ENCODE measurements at regions not wholly inside any gene's neighbourhood (a gene's known extent, or its start where the extent isn't known, plus 50 kb on each side); places are given as distances from the start of the nearest gene placed in this dataset.

DNA sequence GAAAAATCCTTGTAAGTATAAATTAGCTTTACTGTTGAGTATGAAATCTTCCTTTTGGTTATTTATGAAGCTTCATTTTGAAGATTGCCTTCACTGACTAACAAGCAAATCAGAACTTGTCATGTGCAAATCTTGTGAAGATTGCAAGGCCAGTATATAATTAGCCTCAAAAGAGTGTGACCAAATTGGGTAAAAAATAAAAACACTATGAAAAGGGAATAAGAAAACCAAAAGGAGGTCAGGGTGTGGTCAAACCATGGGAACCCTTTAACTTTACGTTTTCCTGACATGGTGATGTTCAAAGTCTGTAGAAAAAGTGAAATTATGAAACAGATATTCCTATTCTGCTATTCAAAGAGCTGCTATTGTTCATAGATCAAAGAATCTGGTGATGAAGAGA, 230.3 kb downstream of the BCAT1 start:
- TF ChIP-seq, protein P1, sequence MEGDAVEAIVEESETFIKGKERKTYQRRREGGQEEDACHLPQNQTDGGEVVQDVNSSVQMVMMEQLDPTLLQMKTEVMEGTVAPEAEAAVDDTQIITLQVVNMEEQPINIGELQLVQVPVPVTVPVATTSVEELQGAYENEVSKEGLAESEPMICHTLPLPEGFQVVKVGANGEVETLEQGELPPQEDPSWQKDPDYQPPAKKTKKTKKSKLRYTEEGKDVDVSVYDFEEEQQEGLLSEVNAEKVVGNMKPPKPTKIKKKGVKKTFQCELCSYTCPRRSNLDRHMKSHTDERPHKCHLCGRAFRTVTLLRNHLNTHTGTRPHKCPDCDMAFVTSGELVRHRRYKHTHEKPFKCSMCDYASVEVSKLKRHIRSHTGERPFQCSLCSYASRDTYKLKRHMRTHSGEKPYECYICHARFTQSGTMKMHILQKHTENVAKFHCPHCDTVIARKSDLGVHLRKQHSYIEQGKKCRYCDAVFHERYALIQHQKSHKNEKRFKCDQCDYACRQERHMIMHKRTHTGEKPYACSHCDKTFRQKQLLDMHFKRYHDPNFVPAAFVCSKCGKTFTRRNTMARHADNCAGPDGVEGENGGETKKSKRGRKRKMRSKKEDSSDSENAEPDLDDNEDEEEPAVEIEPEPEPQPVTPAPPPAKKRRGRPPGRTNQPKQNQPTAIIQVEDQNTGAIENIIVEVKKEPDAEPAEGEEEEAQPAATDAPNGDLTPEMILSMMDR (IDR thresholded peaks at IDR 0.05; ENCODE audit: insufficient read depth, low read depth, low read length) = no peak
- no peak for TF ChIP-seq EZH2 (IDR thresholded peaks at IDR 0.05; ENCODE audit: insufficient read depth, low read length)
